ENCODE measurements at regions not wholly inside any gene's neighbourhood (a gene's known extent, or its start where the extent isn't known, plus 50 kb on each side); places are given as distances from the start of the nearest gene placed in this dataset.

- intact Hi-C loops (cut with DNase I; ENCODE audit: low total_unique reads), result no loop called here
Observed at GRCh38 chrX:96424007-96424406, 260.6 kb upstream of the DIAPH2 start.

GRCh38 chrX:96425200-96425599, 259.4 kb upstream of the DIAPH2 start:
- TF ChIP-seq CTCF (IDR thresholded peaks at IDR 0.05) (no peak), POLR2AphosphoS5 (IDR thresholded peaks at IDR 0.05) (no peak), POLR2A (IDR thresholded peaks at IDR 0.05) (no peak)
- H3K4me1 ChIP-seq, result no peaks in the 10 kb centered on the region
- peaks cover 0 to 14% of the 10 kb centered on the region in 2 donors for H3K27me3 ChIP-seq
- no peak overlapping the region for H3K4me3 ChIP-seq
- DNase-seq (ENCODE audit: low spot score in 2 of 2), result no peak
- H3K36me3 ChIP-seq, result no peaks in the 10 kb centered on the region
- intact Hi-C loops (cut with DNase I; ENCODE audit: low total_unique reads), result no loop called here
- H3K27ac ChIP-seq, result no peak overlapping the region
- no peaks in the 10 kb centered on the region for H3K9me3 ChIP-seq

More at GRCh38 chrX:96424007-96424406, 260.6 kb upstream of the DIAPH2 start:
- DNase-seq (ENCODE audit: low spot score in 2 of 2), result no peak
- no peaks in the 10 kb centered on the region for H3K36me3 ChIP-seq
- H3K4me3 ChIP-seq, result no peak overlapping the region
- H3K27ac ChIP-seq, result no peak overlapping the region
- no peak for TF ChIP-seq POLR2AphosphoS5 (IDR thresholded peaks at IDR 0.05)
- no peak for TF ChIP-seq POLR2A (IDR thresholded peaks at IDR 0.05)
- H3K27me3 ChIP-seq, result peaks cover 0 to 11% of the 10 kb centered on the region in 2 donors
- H3K4me1 ChIP-seq, result no peaks in the 10 kb centered on the region
- H3K9me3 ChIP-seq, result no peaks in the 10 kb centered on the region

- H3K4me1 ChIP-seq, result no peaks in the 10 kb centered on the region
- no peaks in the 10 kb centered on the region for H3K36me3 ChIP-seq
- H3K27me3 ChIP-seq, result peaks cover 0 to 14% of the 10 kb centered on the region in 2 donors
- H3K27ac ChIP-seq, result no peak overlapping the region
- H3K4me3 ChIP-seq, result no peak overlapping the region
- H3K9me3 ChIP-seq, result no peaks in the 10 kb centered on the region
- DNase-seq (ENCODE audit: low spot score in 2 of 2), result no peak
- intact Hi-C loops (cut with DNase I; ENCODE audit: low total_unique reads), result no loop called here
- TF ChIP-seq POLR2A (IDR thresholded peaks at IDR 0.05), result no peak
- no peak for TF ChIP-seq POLR2AphosphoS5 (IDR thresholded peaks at IDR 0.05)
- TF ChIP-seq CTCF (IDR thresholded peaks at IDR 0.05), result no peak
Observed at GRCh38 chrX:96430756-96431455, 253.7 kb upstream of the DIAPH2 start.

GRCh38 chrX:96432647-96433046, 252.0 kb upstream of the DIAPH2 start:
- H3K9me3 ChIP-seq, result no peaks in the 10 kb centered on the region
- no peak overlapping the region for H3K27ac ChIP-seq
- peaks cover 0 to 22% of the 10 kb centered on the region in 2 donors for H3K27me3 ChIP-seq
- H3K36me3 ChIP-seq, result no peaks in the 10 kb centered on the region
- no peaks in the 10 kb centered on the region for H3K4me1 ChIP-seq
- H3K4me3 ChIP-seq, result no peak overlapping the region
- no peak for DNase-seq (ENCODE audit: low spot score in 2 of 2)
- TF ChIP-seq POLR2AphosphoS5 (IDR thresholded peaks at IDR 0.05), result no peak
- no peak for TF ChIP-seq CTCF (IDR thresholded peaks at IDR 0.05)
- no peak for TF ChIP-seq POLR2A (IDR thresholded peaks at IDR 0.05)
- intact Hi-C loops (cut with DNase I; ENCODE audit: low total_unique reads), result no loop called here

- no peak overlapping the region for H3K27ac ChIP-seq
Observed at GRCh38 chrX:96433409-96434077, 251.1 kb upstream of the DIAPH2 start.

More at GRCh38 chrX:96433409-96434077, 251.1 kb upstream of the DIAPH2 start:
- Histone ChIP-seq H3K36me3 (no peaks in the 10 kb centered on the region), H3K9me3 (no peaks in the 10 kb centered on the region), H3K4me1 (no peaks in the 10 kb centered on the region), H3K4me3 (no peak overlapping the region), H3K27me3 (peaks cover 0 to 22% of the 10 kb centered on the region in 2 donors)
- no peak for TF ChIP-seq POLR2A (IDR thresholded peaks at IDR 0.05)
- no peak for TF ChIP-seq POLR2AphosphoS5 (IDR thresholded peaks at IDR 0.05)
- no peak for TF ChIP-seq CTCF (IDR thresholded peaks at IDR 0.05)
- DNase-seq (ENCODE audit: low spot score in 2 of 2), result no peak
- intact Hi-C loops (cut with DNase I; ENCODE audit: low total_unique reads), result no loop called here

All from breast epithelium (tissue), 4 donors.